Fibroblast of pulmonary artery (primary cell): ENCODE measurements at regions not wholly inside any gene's neighbourhood (a gene's known extent, or its start where the extent isn't known, plus 50 kb on each side); places are given as distances from the start of the nearest gene placed in this dataset.

Experiments
- DNase-seq: peaks from one replicate; pipeline ENCODE4 v3.0.0-alpha.2; 2010; ENCODE audit warnings: low read depth
- H3K4me3 ChIP-seq: replicated peaks from 2 replicates; pipeline ENCODE4 v1.5.1; 2011; ENCODE audit warnings: low read depth, mild to moderate bottlenecking, control low read depth, low read length, moderate library complexity
- CTCF ChIP-seq: IDR thresholded peaks from 2 replicates; pipeline ENCODE4 v1.5.1; 2011; ENCODE audit warnings: mild to moderate bottlenecking, control low read depth, low read length, inconsistent platforms; ENCODE audit errors: missing control alignments

- no peak for TF ChIP-seq CTCF
- no peak for DNase-seq
- no peak overlapping the region for H3K4me3 ChIP-seq
Measured at GRCh38 chr5:4370218-4370617, 769.9 kb upstream of the ADAMTS16 start.

GRCh38 chr5:4372481-4372880 is 767.6 kb upstream of the ADAMTS16 start:
- no peak for TF ChIP-seq CTCF
- H3K4me3 ChIP-seq: no peak overlapping the region
- no peak for DNase-seq

- no peak for DNase-seq
- TF ChIP-seq CTCF: no peak
- H3K4me3 ChIP-seq: no peak overlapping the region
Measured at GRCh38 chr5:4373051-4373820, 766.9 kb upstream of the ADAMTS16 start.

GRCh38 chr5:4374866-4375265 is 765.3 kb upstream of the ADAMTS16 start:
- DNase-seq: no peak
- TF ChIP-seq CTCF: no peak
- H3K4me3 ChIP-seq: no peak overlapping the region

DNA sequence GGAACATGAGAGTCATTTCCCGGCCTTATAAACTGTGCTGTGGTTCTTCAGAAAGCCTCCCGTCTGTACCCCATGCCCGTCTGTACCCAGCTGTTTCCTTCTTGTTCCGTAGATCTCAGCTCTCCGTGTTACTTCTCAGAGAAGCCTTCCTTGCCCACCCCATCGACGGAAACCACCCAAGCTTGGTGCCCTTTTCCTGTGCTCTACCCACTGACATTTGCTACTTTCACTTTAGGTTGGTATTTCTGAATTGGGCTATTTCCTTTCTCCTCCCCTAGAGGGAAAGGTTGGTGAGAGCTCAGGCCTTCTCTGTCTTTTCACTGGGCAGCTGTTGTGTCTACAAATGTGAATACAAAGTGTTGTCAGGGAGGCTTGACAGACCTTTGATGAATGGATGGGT is 764.5 kb upstream of the ADAMTS16 start:
- no peak for TF ChIP-seq CTCF
- no peak overlapping the region for H3K4me3 ChIP-seq
- DNase-seq: no peak

DNA sequence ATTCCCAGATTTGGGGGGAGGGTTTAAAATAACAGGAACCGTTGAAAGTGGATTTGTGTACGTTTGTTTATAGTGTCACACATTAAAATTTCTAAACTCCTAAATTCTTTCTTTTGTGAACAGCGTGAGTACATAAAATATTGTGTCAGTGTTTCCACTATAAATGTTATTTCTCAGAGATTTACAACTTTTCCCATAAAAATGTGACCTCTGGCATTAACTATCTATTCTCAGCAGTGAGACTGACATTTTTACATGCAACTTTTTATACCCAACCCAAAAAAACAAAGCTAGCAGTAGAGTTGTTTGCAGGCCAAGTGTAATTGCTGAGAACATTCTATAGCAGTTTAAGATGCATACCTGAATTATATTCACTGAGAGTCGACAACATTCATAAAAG is 757.0 kb upstream of the ADAMTS16 start:
- TF ChIP-seq CTCF: no peak
- no peak overlapping the region for H3K4me3 ChIP-seq
- DNase-seq: no peak
